Panc1 (cell line): ENCODE measurements at regions not wholly inside any gene's neighbourhood (a gene's known extent, or its start where the extent isn't known, plus 50 kb on each side); places are given as distances from the start of the nearest gene placed in this dataset.

Experiments used
- ATAC-seq: fragments of 200-7000 bp; cut with Tn5 transposase; 2 replicates; pipeline ENCODE4 v1.9.1; 2020; ENCODE audit warnings: mild to moderate bottlenecking, moderate library complexity
- BruUV-seq: library from RNA; stranded (reverse); fragments of 400-500 nt; replicated peaks from 2 replicates; lab custom pipeline; 2021; lab: Mats Ljungman, UMichigan
- CTCF ChIA-PET: fragments of 300-600 bp; sonication (Branson Sonifier 250); formaldehyde crosslinking; loops from one replicate; lab custom pipeline; 2022; ENCODE audit warnings: antibody characterized with exemption; lab: Charles Lee
- POLR2A ChIA-PET: fragments of 300-600 bp; sonication (Branson Sonifier 250); formaldehyde crosslinking; loops from one replicate; lab custom pipeline; 2022; ENCODE audit warnings: antibody characterized with exemption; lab: Charles Lee
- DNase-seq: peaks from one replicate; pipeline ENCODE4 v3.0.0-alpha.2; 2010; ENCODE audit warnings: low read depth, low spot score
- H3K27ac ChIP-seq: 2 replicates; pipeline ENCODE4 v1.5.1; 2011; ENCODE audit warnings: mild to moderate bottlenecking, low read length, inconsistent platforms
- H3K27me3 ChIP-seq: fragments of 200-500 bp; sonication (Bioruptor generic); 2 replicates; pipeline ENCODE4 v1.6.0; 2014; ENCODE audit warnings: low read length, inconsistent platforms; ENCODE audit not compliant: control insufficient read depth, insufficient read depth
- H3K36me3 ChIP-seq: fragments of 200-500 bp; sonication (Bioruptor generic); 2 replicates; pipeline ENCODE4 v1.5.1; 2014; ENCODE audit warnings: inconsistent platforms, mild to moderate bottlenecking, low read length, moderate library complexity; ENCODE audit not compliant: control insufficient read depth, insufficient read depth
- H3K4me1 ChIP-seq: 2 replicates; pipeline ENCODE4 v1.5.1; 2011; ENCODE audit warnings: inconsistent platforms, mild to moderate bottlenecking, low read length, moderate library complexity; ENCODE audit not compliant: control insufficient read depth, insufficient read depth
- H3K4me3 ChIP-seq, 2 experiments: 2 replicates each; pipeline ENCODE4 v1.5.1; 2011 to 2012; ENCODE audit warnings: low read depth in 2 of 2, low read length in 2 of 2, mild to moderate bottlenecking in 2 of 2, inconsistent platforms in 1 of 2, moderate library complexity in 1 of 2
- H3K9me3 ChIP-seq: fragments of 200-500 bp; sonication (Bioruptor generic); 2 replicates; pipeline ENCODE4 v1.5.1; 2014; ENCODE audit warnings: low read depth, mild to moderate bottlenecking, inconsistent platforms, low read length, moderate library complexity; ENCODE audit not compliant: control insufficient read depth, insufficient read depth
- POLR2AphosphoS5 ChIP-seq: IDR thresholded peaks from 2 replicates; pipeline ENCODE4 v1.6.1; 2012; ENCODE audit warnings: mild to moderate bottlenecking, low read depth, low read length, moderate library complexity
- SIN3A ChIP-seq: IDR thresholded peaks from 2 replicates; pipeline ENCODE4 v1.6.1; 2012; ENCODE audit warnings: low read depth, mild to moderate bottlenecking, low read length, moderate library complexity, borderline replicate concordance; ENCODE audit not compliant: insufficient read depth
- TCF7L2 ChIP-seq: IDR thresholded peaks from 2 replicates; pipeline ENCODE4 v1.6.1; 2011; ENCODE audit warnings: mild to moderate bottlenecking, low read depth, low read length, inconsistent platforms
- in situ Hi-C: cut with HindIII; loops from 2 replicates; pipeline ENCODE4 v1.10.0; 2016; ENCODE audit warnings: low sequenced_read_pairs, low pct_unique_long_range_greater_than_20kb
- intact Hi-C: fragments of 100-400 bp; cut with micrococcal nuclease; formaldehyde crosslinking; loops from one replicate; pipeline ENCODE4 v1.10.0; 2022; ENCODE audit not compliant: unreplicated experiment
- TF ChIP-seq, protein P1 (sequence below): fragments of 450-650 bp; IDR thresholded peaks from 2 replicates; pipeline ENCODE4 v1.5.1; 2017; ENCODE audit warnings: mild to moderate bottlenecking
- TF ChIP-seq, protein P2 (sequence below), 2 experiments: IDR thresholded peaks; 2 replicates each; pipeline ENCODE4 v1.6.1; 2011 to 2012; ENCODE audit warnings: low read depth in 2 of 2, control low read depth in 1 of 2, low read length in 1 of 2, mild to moderate bottlenecking in 1 of 2, moderate library complexity in 1 of 2; ENCODE audit not compliant: insufficient read depth in 1 of 2

- no TSS peak for BruUV-seq
- TF ChIP-seq, protein P1, sequence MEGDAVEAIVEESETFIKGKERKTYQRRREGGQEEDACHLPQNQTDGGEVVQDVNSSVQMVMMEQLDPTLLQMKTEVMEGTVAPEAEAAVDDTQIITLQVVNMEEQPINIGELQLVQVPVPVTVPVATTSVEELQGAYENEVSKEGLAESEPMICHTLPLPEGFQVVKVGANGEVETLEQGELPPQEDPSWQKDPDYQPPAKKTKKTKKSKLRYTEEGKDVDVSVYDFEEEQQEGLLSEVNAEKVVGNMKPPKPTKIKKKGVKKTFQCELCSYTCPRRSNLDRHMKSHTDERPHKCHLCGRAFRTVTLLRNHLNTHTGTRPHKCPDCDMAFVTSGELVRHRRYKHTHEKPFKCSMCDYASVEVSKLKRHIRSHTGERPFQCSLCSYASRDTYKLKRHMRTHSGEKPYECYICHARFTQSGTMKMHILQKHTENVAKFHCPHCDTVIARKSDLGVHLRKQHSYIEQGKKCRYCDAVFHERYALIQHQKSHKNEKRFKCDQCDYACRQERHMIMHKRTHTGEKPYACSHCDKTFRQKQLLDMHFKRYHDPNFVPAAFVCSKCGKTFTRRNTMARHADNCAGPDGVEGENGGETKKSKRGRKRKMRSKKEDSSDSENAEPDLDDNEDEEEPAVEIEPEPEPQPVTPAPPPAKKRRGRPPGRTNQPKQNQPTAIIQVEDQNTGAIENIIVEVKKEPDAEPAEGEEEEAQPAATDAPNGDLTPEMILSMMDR: no peak
- in situ Hi-C loops: no loop called here
- Histone ChIP-seq H3K4me1 (no peaks in the 10 kb centered on the region), H3K27me3 (no peaks in the 10 kb centered on the region; the same call in 1 of the 2 replicates), H3K36me3 (no peaks in the 10 kb centered on the region), H3K27ac (no peak overlapping the region), H3K9me3 (no peaks in the 10 kb centered on the region), H3K4me3 (no peak overlapping the region)
- ChIA-PET CTCF (no interaction called here), POLR2A (no interaction called here)
- DNase-seq (no peak), ATAC-seq (peak; percentile 65)
- intact Hi-C loops: no loop called here
These were observed 177.2 kb downstream of the TMEM132E start for GRCh38 chr17:34756637-34757021.

DNA sequence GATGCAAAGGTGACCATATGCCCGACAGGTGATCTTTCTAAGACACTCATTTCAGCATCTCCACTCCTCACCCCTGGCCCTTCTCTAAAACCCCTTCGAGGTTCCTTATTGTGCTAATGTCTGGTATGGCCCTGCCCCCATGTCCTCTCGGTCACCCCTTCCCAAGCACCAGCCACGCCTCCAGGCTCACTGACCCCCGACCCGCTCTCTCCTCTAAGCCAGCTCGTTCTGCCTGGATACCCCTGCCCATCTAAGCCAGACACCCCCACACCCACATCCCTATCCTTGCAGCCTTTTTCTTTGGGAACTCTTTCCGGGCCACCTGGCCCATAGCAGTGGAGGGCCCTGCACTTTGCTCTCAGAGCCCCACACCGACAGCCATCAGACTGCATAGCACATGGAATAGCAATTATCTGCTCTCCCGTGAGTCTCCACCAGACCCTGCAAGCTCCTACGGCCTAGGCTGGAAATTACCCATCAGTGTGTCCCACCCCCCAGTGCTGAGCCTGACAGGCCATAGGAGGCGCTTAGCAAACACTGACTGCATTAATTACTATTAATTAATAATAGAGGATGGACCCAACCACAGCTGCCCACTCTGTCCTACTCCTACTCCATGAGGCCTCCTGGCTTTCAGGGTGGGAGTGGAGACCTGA is 176.7 kb downstream of the TMEM132E start:
- BruUV-seq: no TSS peak
- CTCF ChIA-PET: no interaction called here
- TF ChIP-seq TCF7L2 (no peak), POLR2AphosphoS5 (no peak), SIN3A (no peak)
- TF ChIP-seq, protein P2, sequence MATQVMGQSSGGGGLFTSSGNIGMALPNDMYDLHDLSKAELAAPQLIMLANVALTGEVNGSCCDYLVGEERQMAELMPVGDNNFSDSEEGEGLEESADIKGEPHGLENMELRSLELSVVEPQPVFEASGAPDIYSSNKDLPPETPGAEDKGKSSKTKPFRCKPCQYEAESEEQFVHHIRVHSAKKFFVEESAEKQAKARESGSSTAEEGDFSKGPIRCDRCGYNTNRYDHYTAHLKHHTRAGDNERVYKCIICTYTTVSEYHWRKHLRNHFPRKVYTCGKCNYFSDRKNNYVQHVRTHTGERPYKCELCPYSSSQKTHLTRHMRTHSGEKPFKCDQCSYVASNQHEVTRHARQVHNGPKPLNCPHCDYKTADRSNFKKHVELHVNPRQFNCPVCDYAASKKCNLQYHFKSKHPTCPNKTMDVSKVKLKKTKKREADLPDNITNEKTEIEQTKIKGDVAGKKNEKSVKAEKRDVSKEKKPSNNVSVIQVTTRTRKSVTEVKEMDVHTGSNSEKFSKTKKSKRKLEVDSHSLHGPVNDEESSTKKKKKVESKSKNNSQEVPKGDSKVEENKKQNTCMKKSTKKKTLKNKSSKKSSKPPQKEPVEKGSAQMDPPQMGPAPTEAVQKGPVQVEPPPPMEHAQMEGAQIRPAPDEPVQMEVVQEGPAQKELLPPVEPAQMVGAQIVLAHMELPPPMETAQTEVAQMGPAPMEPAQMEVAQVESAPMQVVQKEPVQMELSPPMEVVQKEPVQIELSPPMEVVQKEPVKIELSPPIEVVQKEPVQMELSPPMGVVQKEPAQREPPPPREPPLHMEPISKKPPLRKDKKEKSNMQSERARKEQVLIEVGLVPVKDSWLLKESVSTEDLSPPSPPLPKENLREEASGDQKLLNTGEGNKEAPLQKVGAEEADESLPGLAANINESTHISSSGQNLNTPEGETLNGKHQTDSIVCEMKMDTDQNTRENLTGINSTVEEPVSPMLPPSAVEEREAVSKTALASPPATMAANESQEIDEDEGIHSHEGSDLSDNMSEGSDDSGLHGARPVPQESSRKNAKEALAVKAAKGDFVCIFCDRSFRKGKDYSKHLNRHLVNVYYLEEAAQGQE (IDR thresholded peaks at IDR 0.05; ENCODE audit: insufficient read depth in 1 of 2, low read depth in 2 of 2, low read length in 1 of 2): no peak
- TF ChIP-seq, protein P1: no peak
- Histone ChIP-seq H3K36me3 (no peaks in the 10 kb centered on the region), H3K9me3 (no peaks in the 10 kb centered on the region), H3K4me3 (no peak overlapping the region), H3K4me1 (no peaks in the 10 kb centered on the region), H3K27ac (no peak overlapping the region), H3K27me3 (no peaks in the 10 kb centered on the region; the same call in 1 of the 2 replicates)
- in situ Hi-C loops (no loop called here), intact Hi-C loops (no loop called here)
- POLR2A ChIA-PET: no interaction called here
- ATAC-seq (peak; percentile 11; the same call in 1 of the 2 replicates), DNase-seq (no peak)
